ENCODE measurements at regions not wholly inside any gene's neighbourhood (a gene's known extent, or its start where the extent isn't known, plus 50 kb on each side); places are given as distances from the start of the nearest gene placed in this dataset.

DNA sequence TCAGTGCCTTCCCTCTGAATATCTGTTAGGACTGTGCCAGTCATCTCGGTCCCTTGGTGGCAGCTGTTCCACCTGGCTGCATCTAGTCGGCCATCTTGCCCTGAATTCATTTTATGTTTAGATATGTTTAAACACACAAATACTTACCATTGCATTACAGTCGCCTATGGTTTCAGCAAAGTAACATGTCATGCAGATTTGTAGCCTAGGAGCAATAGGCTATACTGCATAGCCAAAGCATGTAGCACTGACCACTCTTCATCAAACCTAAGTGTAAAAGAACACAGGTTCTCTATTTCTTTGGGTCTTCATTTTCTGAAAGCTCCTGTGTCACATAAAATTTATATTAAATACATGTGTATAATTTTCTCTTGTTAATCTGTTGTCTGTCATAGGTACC is 118.9 kb upstream of the THSD7A start:
- peaks cover 17% of the 10 kb centered on the region for H3K9me3 Mint-ChIP-seq
- no peaks in the 10 kb centered on the region for H3K36me3 Mint-ChIP-seq (ENCODE audit: low read depth)
- H3K27me3 Mint-ChIP-seq (ENCODE audit: low read depth), result no peaks in the 10 kb centered on the region
- no peak overlapping the region for H3K27ac Mint-ChIP-seq (ENCODE audit: unreplicated experiment)
- no peaks in the 10 kb centered on the region for H3K4me1 Mint-ChIP-seq
- TF ChIP-seq, protein P1, sequence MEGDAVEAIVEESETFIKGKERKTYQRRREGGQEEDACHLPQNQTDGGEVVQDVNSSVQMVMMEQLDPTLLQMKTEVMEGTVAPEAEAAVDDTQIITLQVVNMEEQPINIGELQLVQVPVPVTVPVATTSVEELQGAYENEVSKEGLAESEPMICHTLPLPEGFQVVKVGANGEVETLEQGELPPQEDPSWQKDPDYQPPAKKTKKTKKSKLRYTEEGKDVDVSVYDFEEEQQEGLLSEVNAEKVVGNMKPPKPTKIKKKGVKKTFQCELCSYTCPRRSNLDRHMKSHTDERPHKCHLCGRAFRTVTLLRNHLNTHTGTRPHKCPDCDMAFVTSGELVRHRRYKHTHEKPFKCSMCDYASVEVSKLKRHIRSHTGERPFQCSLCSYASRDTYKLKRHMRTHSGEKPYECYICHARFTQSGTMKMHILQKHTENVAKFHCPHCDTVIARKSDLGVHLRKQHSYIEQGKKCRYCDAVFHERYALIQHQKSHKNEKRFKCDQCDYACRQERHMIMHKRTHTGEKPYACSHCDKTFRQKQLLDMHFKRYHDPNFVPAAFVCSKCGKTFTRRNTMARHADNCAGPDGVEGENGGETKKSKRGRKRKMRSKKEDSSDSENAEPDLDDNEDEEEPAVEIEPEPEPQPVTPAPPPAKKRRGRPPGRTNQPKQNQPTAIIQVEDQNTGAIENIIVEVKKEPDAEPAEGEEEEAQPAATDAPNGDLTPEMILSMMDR (conservative IDR thresholded peaks at IDR 0.05), result no peak
- DNase-seq (ENCODE audit: low read depth, low spot score), result no peak
- no peak overlapping the region for H3K4me3 Mint-ChIP-seq

DNA sequence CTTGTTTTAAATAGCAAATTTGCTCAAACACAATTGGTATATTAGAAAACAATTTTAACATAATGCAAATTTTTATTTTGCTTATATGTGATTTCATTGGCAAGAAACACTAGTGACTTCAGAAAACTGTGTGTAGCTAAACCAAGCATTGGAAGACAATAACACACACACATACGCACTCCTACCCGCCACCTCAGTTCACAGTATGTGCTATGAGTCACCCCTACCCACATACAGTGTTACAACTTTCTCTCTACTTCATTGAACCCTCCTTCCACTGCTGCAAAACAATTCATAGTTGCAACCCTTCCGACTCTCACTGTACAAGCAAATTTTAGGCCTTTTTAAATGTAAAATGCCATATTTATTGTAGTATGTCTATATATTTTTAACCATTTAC is 119.9 kb upstream of the THSD7A start:
- Mint-ChIP-seq H3K27ac (ENCODE audit: unreplicated experiment) (no peak overlapping the region), H3K27me3 (ENCODE audit: low read depth) (no peaks in the 10 kb centered on the region), H3K9me3 (peaks cover 12% of the 10 kb centered on the region), H3K36me3 (ENCODE audit: low read depth) (no peaks in the 10 kb centered on the region), H3K4me3 (no peak overlapping the region), H3K4me1 (no peaks in the 10 kb centered on the region)
- DNase-seq (ENCODE audit: low read depth, low spot score), result no peak
- TF ChIP-seq, protein P1 (conservative IDR thresholded peaks at IDR 0.05), result no peak

DNA sequence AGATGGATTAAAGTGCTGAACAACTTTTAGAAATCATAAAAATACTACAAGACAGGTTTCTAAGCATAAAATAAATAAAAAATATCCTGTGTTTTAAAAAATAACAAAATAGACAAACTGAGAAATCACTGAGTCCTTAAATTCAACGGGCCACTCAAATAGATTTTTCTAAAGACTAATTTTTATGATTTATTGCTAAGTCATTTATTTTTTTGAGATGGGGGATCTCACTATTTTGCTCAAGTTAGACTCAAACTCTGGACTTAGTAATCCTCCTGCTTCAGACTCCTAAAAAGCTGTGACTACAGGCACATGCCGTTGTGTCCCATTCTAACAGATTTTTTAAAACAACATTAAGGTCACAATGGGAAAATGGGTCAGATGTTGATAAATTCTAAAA is 121.0 kb upstream of the THSD7A start:
- TF ChIP-seq, protein P1 (conservative IDR thresholded peaks at IDR 0.05), result no peak
- Mint-ChIP-seq H3K36me3 (ENCODE audit: low read depth) (no peaks in the 10 kb centered on the region), H3K27me3 (ENCODE audit: low read depth) (no peaks in the 10 kb centered on the region), H3K27ac (ENCODE audit: unreplicated experiment) (no peak overlapping the region), H3K4me1 (no peaks in the 10 kb centered on the region), H3K9me3 (peaks cover 6% of the 10 kb centered on the region), H3K4me3 (no peak overlapping the region)
- DNase-seq (ENCODE audit: low read depth, low spot score), result no peak

DNA sequence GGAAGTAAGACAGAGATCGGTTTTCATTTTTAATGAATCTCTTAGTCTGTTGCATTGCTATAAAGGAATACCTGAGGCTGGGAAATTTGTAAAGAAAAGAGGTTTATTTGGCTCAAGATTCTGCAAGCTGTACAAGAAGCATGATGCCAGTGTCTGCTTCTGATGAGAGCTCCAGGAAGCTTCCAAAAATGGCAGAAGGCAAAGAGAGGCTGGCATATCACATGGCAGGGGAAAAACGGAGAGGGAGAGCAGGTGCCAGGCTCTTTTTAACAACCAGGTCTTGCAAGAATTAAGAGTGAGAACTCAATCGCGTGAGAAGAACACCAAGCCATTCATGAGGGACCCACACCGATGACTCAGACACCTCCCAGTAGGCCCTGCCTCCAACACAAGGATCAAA is 125.0 kb upstream of the THSD7A start:
- TF ChIP-seq, protein P1 (conservative IDR thresholded peaks at IDR 0.05), result no peak
- H3K27me3 Mint-ChIP-seq (ENCODE audit: low read depth), result no peaks in the 10 kb centered on the region
- DNase-seq (ENCODE audit: low read depth, low spot score), result no peak
- H3K9me3 Mint-ChIP-seq, result peaks cover 4% of the 10 kb centered on the region
- H3K4me1 Mint-ChIP-seq, result no peaks in the 10 kb centered on the region
- no peak overlapping the region for H3K27ac Mint-ChIP-seq (ENCODE audit: unreplicated experiment)
- no peaks in the 10 kb centered on the region for H3K36me3 Mint-ChIP-seq (ENCODE audit: low read depth)
- no peak overlapping the region for H3K4me3 Mint-ChIP-seq

DNA sequence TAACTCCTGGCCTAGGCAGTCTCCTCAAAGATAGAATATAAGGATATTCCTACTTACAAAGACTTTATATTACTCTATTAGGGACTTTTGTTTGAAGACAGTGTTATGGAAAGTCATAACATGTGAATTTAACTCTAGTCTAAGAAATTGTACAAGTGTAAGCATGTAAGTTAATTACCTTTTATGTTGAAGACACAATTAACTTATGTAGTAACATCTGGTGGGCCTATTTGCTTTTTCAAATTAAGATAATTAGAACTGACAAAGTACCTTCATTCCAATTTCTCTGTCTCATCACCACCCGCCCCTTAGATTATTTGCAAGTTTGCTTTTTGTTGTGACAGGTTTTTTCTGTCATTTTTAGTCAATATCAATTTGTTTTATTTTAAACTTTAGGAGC is 126.0 kb upstream of the THSD7A start:
- Mint-ChIP-seq H3K4me3 (no peak overlapping the region), H3K27me3 (ENCODE audit: low read depth) (no peaks in the 10 kb centered on the region), H3K36me3 (ENCODE audit: low read depth) (no peaks in the 10 kb centered on the region), H3K9me3 (peaks cover 4% of the 10 kb centered on the region), H3K27ac (ENCODE audit: unreplicated experiment) (no peak overlapping the region), H3K4me1 (no peaks in the 10 kb centered on the region)
- no peak for DNase-seq (ENCODE audit: low read depth, low spot score)
- TF ChIP-seq, protein P1 (conservative IDR thresholded peaks at IDR 0.05), result no peak

DNA sequence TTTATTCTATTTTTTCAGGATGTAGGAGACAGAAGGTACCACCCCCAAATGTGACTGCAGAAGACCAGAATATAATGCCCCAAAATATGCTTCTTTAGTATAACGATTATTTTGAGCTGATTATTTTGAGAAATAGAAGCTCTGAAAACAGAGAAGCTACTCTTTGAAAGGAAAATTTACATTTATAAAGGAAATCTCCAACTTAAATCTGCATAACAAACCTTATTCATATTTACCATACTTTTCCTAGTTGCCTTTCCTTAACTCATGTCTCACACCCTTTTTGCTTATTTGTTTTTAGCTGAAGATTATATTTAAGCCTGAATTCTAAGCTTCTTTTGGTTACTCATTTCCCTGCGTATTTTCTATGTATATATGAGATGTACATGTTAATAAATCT is 127.1 kb upstream of the THSD7A start:
- Mint-ChIP-seq H3K4me3 (no peak overlapping the region), H3K27me3 (ENCODE audit: low read depth) (no peaks in the 10 kb centered on the region), H3K27ac (ENCODE audit: unreplicated experiment) (no peak overlapping the region), H3K36me3 (ENCODE audit: low read depth) (no peaks in the 10 kb centered on the region), H3K4me1 (no peaks in the 10 kb centered on the region), H3K9me3 (no peaks in the 10 kb centered on the region)
- TF ChIP-seq, protein P1 (conservative IDR thresholded peaks at IDR 0.05), result no peak
- no peak for DNase-seq (ENCODE audit: low read depth, low spot score)

Measured in neural crest cell (in vitro differentiated cells).